Lower leg skin (tissue), 3 donors: ENCODE measurements at regions not wholly inside any gene's neighbourhood (a gene's known extent, or its start where the extent isn't known, plus 50 kb on each side); places are given as distances from the start of the nearest gene placed in this dataset.

Source experiments
- POLR2A ChIP-seq, 2 donors: fragments of 450-650 bp; IDR thresholded peaks; one replicate each; pipeline ENCODE4 v1.6.1; 2016 to 2017; ENCODE audit warnings: antibody characterized with exemption in 2 of 2, mild to moderate bottlenecking in 1 of 2, moderate library complexity in 1 of 2
- TF ChIP-seq, protein P1 (sequence below), 3 donors: fragments of 450-650 bp; IDR thresholded peaks; one replicate each; pipeline ENCODE4 v1.5.1; 2016; ENCODE audit warnings: antibody characterized with exemption in 3 of 3, mild to moderate bottlenecking in 3 of 3, moderate library complexity in 2 of 3

DNA sequence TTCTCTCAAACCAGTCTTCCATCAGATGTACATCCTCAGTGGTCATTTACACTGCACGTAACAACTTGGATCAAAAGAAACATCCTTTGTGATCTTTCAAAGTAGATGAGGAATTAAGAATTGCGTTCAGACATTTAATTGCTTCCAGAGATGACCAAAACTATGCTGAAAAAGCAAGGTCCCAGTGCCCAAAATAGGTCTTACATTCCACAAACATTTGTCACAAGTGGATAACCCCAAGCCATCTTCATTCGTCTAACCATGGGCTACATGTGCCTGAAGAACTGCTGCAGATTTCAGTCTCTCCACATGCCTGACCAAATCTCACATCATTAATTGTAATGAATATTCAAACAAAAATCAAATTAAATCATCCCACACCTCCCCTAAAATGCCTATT, 273.6 kb downstream of the SHOX2 start:
- TF ChIP-seq, protein P1, sequence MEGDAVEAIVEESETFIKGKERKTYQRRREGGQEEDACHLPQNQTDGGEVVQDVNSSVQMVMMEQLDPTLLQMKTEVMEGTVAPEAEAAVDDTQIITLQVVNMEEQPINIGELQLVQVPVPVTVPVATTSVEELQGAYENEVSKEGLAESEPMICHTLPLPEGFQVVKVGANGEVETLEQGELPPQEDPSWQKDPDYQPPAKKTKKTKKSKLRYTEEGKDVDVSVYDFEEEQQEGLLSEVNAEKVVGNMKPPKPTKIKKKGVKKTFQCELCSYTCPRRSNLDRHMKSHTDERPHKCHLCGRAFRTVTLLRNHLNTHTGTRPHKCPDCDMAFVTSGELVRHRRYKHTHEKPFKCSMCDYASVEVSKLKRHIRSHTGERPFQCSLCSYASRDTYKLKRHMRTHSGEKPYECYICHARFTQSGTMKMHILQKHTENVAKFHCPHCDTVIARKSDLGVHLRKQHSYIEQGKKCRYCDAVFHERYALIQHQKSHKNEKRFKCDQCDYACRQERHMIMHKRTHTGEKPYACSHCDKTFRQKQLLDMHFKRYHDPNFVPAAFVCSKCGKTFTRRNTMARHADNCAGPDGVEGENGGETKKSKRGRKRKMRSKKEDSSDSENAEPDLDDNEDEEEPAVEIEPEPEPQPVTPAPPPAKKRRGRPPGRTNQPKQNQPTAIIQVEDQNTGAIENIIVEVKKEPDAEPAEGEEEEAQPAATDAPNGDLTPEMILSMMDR (IDR thresholded peaks at IDR 0.05): no peak
- no peak for TF ChIP-seq POLR2A (IDR thresholded peaks at IDR 0.05)
